CD4-positive, alpha-beta T cell treated with Interleukin-15 for 4 hours (primary cell): ENCODE measurements at regions not wholly inside any gene's neighbourhood (a gene's known extent, or its start where the extent isn't known, plus 50 kb on each side); places are given as distances from the start of the nearest gene placed in this dataset.

ENCODE experiments used
- DNase-seq: peaks from one replicate; pipeline ENCODE4 v3.0.0-alpha.2; 2020; ENCODE audit warnings: low spot score

- DNase-seq = no peak
Observed at GRCh38 chr5:159385536-159385935, 55.2 kb upstream of the IL12B start.

GRCh38 chr5:159386028-159386711 lies 55.9 kb upstream of the IL12B start:
- DNase-seq = no peak

- DNase-seq = no peak
Observed at GRCh38 chr5:159392871-159393270, 62.6 kb upstream of the IL12B start.

GRCh38 chr5:159393854-159394274 lies 63.6 kb upstream of the IL12B start:
- no peak for DNase-seq

GRCh38 chr5:159395202-159395601 lies 64.9 kb upstream of the IL12B start:
- no peak for DNase-seq

GRCh38 chr5:159398936-159399335 lies 68.6 kb upstream of the IL12B start:
- DNase-seq = no peak

GRCh38 chr5:159400476-159400875 lies 70.2 kb upstream of the IL12B start:
- no peak for DNase-seq

- no peak for DNase-seq
Observed at GRCh38 chr5:159402311-159402710, 72.0 kb upstream of the IL12B start.

GRCh38 chr5:159402856-159403255 lies 72.6 kb upstream of the IL12B start:
- no peak for DNase-seq

GRCh38 chr5:159403906-159404681 lies 73.8 kb upstream of the IL12B start:
- DNase-seq = no peak

- no peak for DNase-seq
Observed at GRCh38 chr5:159405611-159406031, 75.3 kb upstream of the IL12B start.

- no peak for DNase-seq
Observed at GRCh38 chr5:159406571-159406970, 76.3 kb upstream of the IL12B start.

- DNase-seq = no peak
Observed at GRCh38 chr5:159409801-159410200, 79.5 kb upstream of the IL12B start.

- no peak for DNase-seq
Observed at GRCh38 chr5:159410480-159410879, 80.2 kb upstream of the IL12B start.

- no peak for DNase-seq
Observed at GRCh38 chr5:159411115-159411514, 80.8 kb upstream of the IL12B start.

GRCh38 chr5:159412284-159413046 lies 82.2 kb upstream of the IL12B start:
- peak; percentile 70 for DNase-seq

- no peak for DNase-seq
Observed at GRCh38 chr5:159414021-159414420, 83.7 kb upstream of the IL12B start.

- DNase-seq = no peak
Observed at GRCh38 chr5:159415301-159415937, 85.1 kb upstream of the IL12B start.

GRCh38 chr5:159416438-159416837 lies 86.2 kb upstream of the IL12B start:
- no peak for DNase-seq

GRCh38 chr5:159417170-159417569 lies 86.9 kb upstream of the IL12B start:
- no peak for DNase-seq

- DNase-seq = no peak
Observed at GRCh38 chr5:159419576-159419975, 89.3 kb upstream of the IL12B start.

- no peak for DNase-seq
Observed at GRCh38 chr5:159420940-159421339, 90.7 kb upstream of the IL12B start.
